Duodenal mucosa (tissue), 2 donors: ENCODE measurements at regions not wholly inside any gene's neighbourhood (a gene's known extent, or its start where the extent isn't known, plus 50 kb on each side); places are given as distances from the start of the nearest gene placed in this dataset.
"Not testable (repeated sequence)": the region's sequence is repeated elsewhere in the genome, so short reads cannot be mapped to it uniquely, and the experiment has no call there.

Source experiments
- H3K27ac ChIP-seq: one replicate; pipeline ENCODE4 v1.7.0; 2013; ENCODE audit warnings: low read depth, low read length
- H3K27me3 ChIP-seq, 2 donors: one replicate each; pipeline ENCODE4 v1.7.0; 2013; ENCODE audit warnings: low read length in 2 of 2, control low read depth in 1 of 2; ENCODE audit not compliant: insufficient read depth in 2 of 2, control insufficient read depth in 1 of 2
- H3K36me3 ChIP-seq, 2 donors: one replicate each; pipeline ENCODE4 v1.7.0; 2013; ENCODE audit warnings: low read length in 2 of 2, control low read depth in 1 of 2; ENCODE audit not compliant: insufficient read depth in 2 of 2, control insufficient read depth in 1 of 2
- H3K4me1 ChIP-seq, 2 donors: one replicate each; pipeline ENCODE4 v1.7.0; 2013; ENCODE audit warnings: low read length in 2 of 2, control low read depth in 1 of 2; ENCODE audit not compliant: insufficient read depth in 2 of 2, control insufficient read depth in 1 of 2
- H3K4me3 ChIP-seq, 2 donors: one replicate each; pipeline ENCODE4 v1.7.0; 2013; ENCODE audit warnings: low read length in 2 of 2, low read depth in 1 of 2
- H3K9ac ChIP-seq, 2 donors: one replicate each; pipeline ENCODE4 v1.7.0; 2013; ENCODE audit warnings: low read length in 2 of 2, low read depth in 1 of 2
- H3K9me3 ChIP-seq, 2 donors: one replicate each; pipeline ENCODE4 v1.7.0; 2013; ENCODE audit warnings: low read length in 2 of 2, control low read depth in 1 of 2; ENCODE audit not compliant: control insufficient read depth in 1 of 2

GRCh38 chr19:41495589-41495988 lies 52.6 kb downstream of the ERICH4 start:
- Histone ChIP-seq H3K4me1 (no peaks in the 10 kb centered on the region), H3K9ac (no peak overlapping the region), H3K36me3 (no peaks in the 10 kb centered on the region), H3K27ac (no peak overlapping the region), H3K9me3 (no peaks in the 10 kb centered on the region), H3K27me3 (peaks cover 4 to 6% of the 10 kb centered on the region in 2 donors), H3K4me3 (no peak overlapping the region)

GRCh38 chr19:41499899-41500298 lies 56.9 kb downstream of the ERICH4 start:
- Histone ChIP-seq H3K27me3 (peaks cover 4 to 6% of the 10 kb centered on the region in 2 donors), H3K4me3 (no peak overlapping the region), H3K36me3 (no peaks in the 10 kb centered on the region), H3K9me3 (no peaks in the 10 kb centered on the region), H3K9ac (peak overlapping the region in 1 of 2 donors; percentile 20), H3K4me1 (no peaks in the 10 kb centered on the region), H3K27ac (peak overlapping the region; percentile 39)

GRCh38 chr19:41500443-41500842 lies 57.5 kb downstream of the ERICH4 start:
- Histone ChIP-seq H3K4me1 (no peaks in the 10 kb centered on the region), H3K9ac (peak overlapping the region in 1 of 2 donors; percentile 20), H3K27me3 (peaks cover 4 to 6% of the 10 kb centered on the region in 2 donors), H3K27ac (peak overlapping the region; percentile 39), H3K4me3 (no peak overlapping the region), H3K36me3 (no peaks in the 10 kb centered on the region), H3K9me3 (no peaks in the 10 kb centered on the region)

- H3K27me3 ChIP-seq = peaks cover 4 to 6% of the 10 kb centered on the region in 2 donors
- H3K9ac ChIP-seq = no peak overlapping the region
- no peak overlapping the region for H3K27ac ChIP-seq
- no peak overlapping the region for H3K4me3 ChIP-seq
- H3K9me3 ChIP-seq = no peaks in the 10 kb centered on the region
- no peaks in the 10 kb centered on the region for H3K36me3 ChIP-seq
- no peaks in the 10 kb centered on the region for H3K4me1 ChIP-seq
Measured at GRCh38 chr19:41501854-41502253, 58.9 kb downstream of the ERICH4 start.

GRCh38 chr19:41505105-41505504 lies 62.1 kb downstream of the ERICH4 start:
- Histone ChIP-seq H3K27ac (no peak overlapping the region), H3K27me3 (peaks cover 0 to 2% of the 10 kb centered on the region in 2 donors), H3K36me3 (no peaks in the 10 kb centered on the region), H3K4me1 (no peaks in the 10 kb centered on the region), H3K9me3 (no peaks in the 10 kb centered on the region), H3K9ac (no peak overlapping the region), H3K4me3 (no peak overlapping the region)

- Histone ChIP-seq H3K4me3 (no peak overlapping the region), H3K27ac (no peak overlapping the region), H3K27me3 (peaks cover 5 to 10% of the 10 kb centered on the region in 2 donors), H3K9me3 (no peaks in the 10 kb centered on the region), H3K9ac (no peak overlapping the region), H3K4me1 (no peaks in the 10 kb centered on the region), H3K36me3 (no peaks in the 10 kb centered on the region)
Measured at GRCh38 chr19:41510484-41510883, 65.5 kb upstream of the CEACAM21 start.

GRCh38 chr19:41511628-41512027 lies 64.3 kb upstream of the CEACAM21 start:
- H3K36me3 ChIP-seq = no peaks in the 10 kb centered on the region
- peaks cover 5 to 10% of the 10 kb centered on the region in 2 donors for H3K27me3 ChIP-seq
- H3K27ac ChIP-seq = no peak overlapping the region
- H3K4me3 ChIP-seq = no peak overlapping the region
- H3K9ac ChIP-seq = no peak overlapping the region
- H3K4me1 ChIP-seq = no peaks in the 10 kb centered on the region
- no peaks in the 10 kb centered on the region for H3K9me3 ChIP-seq

- Histone ChIP-seq H3K9ac (no peak overlapping the region), H3K4me3 (no peak overlapping the region), H3K36me3 (no peaks in the 10 kb centered on the region), H3K4me1 (no peaks in the 10 kb centered on the region), H3K27ac (no peak overlapping the region), H3K27me3 (peaks cover 10 to 11% of the 10 kb centered on the region in 2 donors), H3K9me3 (no peaks in the 10 kb centered on the region)
Measured at GRCh38 chr19:41515015-41515652, 60.8 kb upstream of the CEACAM21 start.

GRCh38 chr19:41516292-41517171 lies 59.4 kb upstream of the CEACAM21 start:
- H3K27ac ChIP-seq, H3K4me1 ChIP-seq, H3K9me3 ChIP-seq, H3K4me3 ChIP-seq, H3K9ac ChIP-seq, H3K36me3 ChIP-seq: not testable (repeated sequence)
- H3K27me3 ChIP-seq = peaks cover 10 to 13% of the 10 kb centered on the region in 2 donors

- peaks cover 16 to 22% of the 10 kb centered on the region in 2 donors for H3K27me3 ChIP-seq
Measured at GRCh38 chr19:41518141-41518540, 57.8 kb upstream of the CEACAM21 start.

More at GRCh38 chr19:41518141-41518540, 57.8 kb upstream of the CEACAM21 start:
- Histone ChIP-seq H3K9me3 (no peaks in the 10 kb centered on the region), H3K4me3 (no peak overlapping the region), H3K36me3 (no peaks in the 10 kb centered on the region), H3K9ac (no peak overlapping the region), H3K27ac (no peak overlapping the region), H3K4me1 (no peaks in the 10 kb centered on the region)
